ENCODE measurements at regions not wholly inside any gene's neighbourhood (a gene's known extent, or its start where the extent isn't known, plus 50 kb on each side); places are given as distances from the start of the nearest gene placed in this dataset.
"Not testable (repeated sequence)": the region's sequence is repeated elsewhere in the genome, so short reads cannot be mapped to it uniquely, and the experiment has no call there.

DNA sequence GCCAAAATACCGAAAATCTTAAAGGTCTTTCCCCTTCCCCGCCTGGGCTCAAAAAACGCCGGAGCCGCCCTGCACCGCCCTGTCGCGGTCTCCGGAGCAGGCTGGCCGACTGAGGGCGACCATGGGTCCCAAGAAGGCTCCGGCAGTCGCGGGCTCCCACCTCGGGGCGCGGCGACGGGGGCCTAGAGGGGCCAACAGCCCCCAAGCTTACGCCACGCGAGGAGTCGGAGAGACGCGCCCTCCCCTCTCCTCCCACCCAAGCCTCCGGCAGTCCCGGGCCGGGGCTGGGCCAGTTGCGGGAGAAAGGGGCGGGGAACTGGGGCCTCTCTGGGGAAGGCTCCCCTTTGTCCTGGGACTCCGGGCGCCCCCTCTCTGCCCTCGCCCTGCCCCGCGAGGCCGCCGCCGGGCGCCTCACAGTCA, 69.2 kb downstream of the GOLGA8B start:
- Histone ChIP-seq H3K27me3 (peaks cover 59% of the 10 kb centered on the region), H3K9me3 (no peaks in the 10 kb centered on the region), H3K36me3 (no peaks in the 10 kb centered on the region), H3K27ac (peak overlapping the region; percentile 43 to 69 (median 66)), H3K4me3 (peak overlapping the region; percentile 31 to 58 (median 54)), H3K4me1 (peaks cover 0 to 20% (median 6%) of the 10 kb centered on the region in 4 donors)
- intact Hi-C loops (cut with DNase I; ENCODE audit: low total_unique reads) (no loop called here), in situ Hi-C loops (cut with MboI; ENCODE audit: low pct_ligation_motif_present in 1 of 4, low pct_unique_long_range_greater_than_20kb in 1 of 4, low sequenced_read_pairs in 3 of 4) (no loop called here)
- WGBS, 2 donors (ENCODE audit: low coverage in 1 of 2): 0% methylated on average over 21 of the region's 39 CpGs; no CpG with 5 or more reads in 1 of the 2 donors
- peak; percentile 14 for DNase-seq
- TF ChIP-seq EP300 (IDR thresholded peaks at IDR 0.05; ENCODE audit: low read depth): no peak
- TF ChIP-seq, protein P1, sequence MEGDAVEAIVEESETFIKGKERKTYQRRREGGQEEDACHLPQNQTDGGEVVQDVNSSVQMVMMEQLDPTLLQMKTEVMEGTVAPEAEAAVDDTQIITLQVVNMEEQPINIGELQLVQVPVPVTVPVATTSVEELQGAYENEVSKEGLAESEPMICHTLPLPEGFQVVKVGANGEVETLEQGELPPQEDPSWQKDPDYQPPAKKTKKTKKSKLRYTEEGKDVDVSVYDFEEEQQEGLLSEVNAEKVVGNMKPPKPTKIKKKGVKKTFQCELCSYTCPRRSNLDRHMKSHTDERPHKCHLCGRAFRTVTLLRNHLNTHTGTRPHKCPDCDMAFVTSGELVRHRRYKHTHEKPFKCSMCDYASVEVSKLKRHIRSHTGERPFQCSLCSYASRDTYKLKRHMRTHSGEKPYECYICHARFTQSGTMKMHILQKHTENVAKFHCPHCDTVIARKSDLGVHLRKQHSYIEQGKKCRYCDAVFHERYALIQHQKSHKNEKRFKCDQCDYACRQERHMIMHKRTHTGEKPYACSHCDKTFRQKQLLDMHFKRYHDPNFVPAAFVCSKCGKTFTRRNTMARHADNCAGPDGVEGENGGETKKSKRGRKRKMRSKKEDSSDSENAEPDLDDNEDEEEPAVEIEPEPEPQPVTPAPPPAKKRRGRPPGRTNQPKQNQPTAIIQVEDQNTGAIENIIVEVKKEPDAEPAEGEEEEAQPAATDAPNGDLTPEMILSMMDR (IDR thresholded peaks at IDR 0.05): no peak
- TF ChIP-seq POLR2AphosphoS5 (IDR thresholded peaks at IDR 0.05): peak in 1 of 3 donors; percentile 6

DNA sequence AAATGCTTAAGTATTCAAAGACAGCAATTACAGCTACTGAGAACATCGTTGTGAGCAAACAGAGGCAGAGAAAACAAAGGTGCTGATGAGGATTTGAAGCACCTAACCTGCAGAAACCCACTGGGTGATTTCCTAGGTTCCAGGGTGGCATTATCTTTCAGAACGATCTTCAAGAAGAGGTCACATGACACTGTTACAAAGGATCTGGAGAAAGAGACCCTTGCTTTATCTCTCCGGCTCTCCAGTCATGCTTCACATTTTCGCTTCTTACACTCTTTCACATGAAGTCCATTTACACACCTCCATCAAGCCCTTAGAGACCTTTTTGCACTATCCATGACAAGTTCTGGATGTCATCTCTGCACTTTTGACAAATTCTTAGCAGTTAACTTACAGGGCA, 70.8 kb downstream of the GOLGA8B start:
- Histone ChIP-seq H3K9me3 (no peaks in the 10 kb centered on the region), H3K4me1 (peaks cover 0 to 20% (median 6%) of the 10 kb centered on the region in 4 donors), H3K4me3 (no peak overlapping the region), H3K36me3 (no peaks in the 10 kb centered on the region), H3K27me3 (peaks cover 59% of the 10 kb centered on the region), H3K27ac (no peak overlapping the region)
- 35 to 54% methylated on average over 4 of the region's 4 CpGs for WGBS, 2 donors (ENCODE audit: low coverage in 1 of 2)
- in situ Hi-C loops (cut with MboI; ENCODE audit: low pct_ligation_motif_present in 1 of 4, low pct_unique_long_range_greater_than_20kb in 1 of 4, low sequenced_read_pairs in 3 of 4): no loop called here
- no peak for DNase-seq
- intact Hi-C loops (cut with DNase I; ENCODE audit: low total_unique reads): no loop called here
- TF ChIP-seq, protein P1 (IDR thresholded peaks at IDR 0.05): no peak
- TF ChIP-seq POLR2AphosphoS5 (IDR thresholded peaks at IDR 0.05): no peak
- no peak for TF ChIP-seq EP300 (IDR thresholded peaks at IDR 0.05; ENCODE audit: low read depth)
- no peak for TF ChIP-seq POLR2A (IDR thresholded peaks at IDR 0.05)

DNA sequence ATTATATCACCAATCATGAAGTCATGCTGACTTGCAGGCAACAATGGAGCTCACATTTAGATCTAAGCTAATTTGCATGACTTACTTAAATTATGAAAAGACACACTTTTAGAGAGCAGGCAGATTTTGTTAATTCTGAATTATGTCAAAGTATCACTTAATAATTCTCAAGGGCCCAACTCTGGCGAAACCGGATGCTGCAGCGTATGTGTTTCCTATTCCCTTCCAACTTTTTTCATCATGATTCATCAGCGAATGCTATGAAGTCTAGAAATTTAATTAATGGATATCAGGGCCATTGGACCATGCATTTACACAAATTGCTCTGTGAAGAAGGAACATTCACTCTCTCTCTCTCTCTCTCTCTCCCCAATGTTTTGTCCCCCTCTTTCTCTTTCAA, 63.5 kb upstream of the GOLGA8A start:
- no peak for TF ChIP-seq POLR2A (IDR thresholded peaks at IDR 0.05)
- TF ChIP-seq, protein P1 (IDR thresholded peaks at IDR 0.05): no peak
- no peak for TF ChIP-seq POLR2AphosphoS5 (IDR thresholded peaks at IDR 0.05)
- TF ChIP-seq EP300 (IDR thresholded peaks at IDR 0.05; ENCODE audit: low read depth): no peak
- H3K4me3 ChIP-seq: no peak overlapping the region
- intact Hi-C loops (cut with DNase I; ENCODE audit: low total_unique reads) (no loop called here), in situ Hi-C loops (cut with MboI; ENCODE audit: low pct_ligation_motif_present in 1 of 4, low pct_unique_long_range_greater_than_20kb in 1 of 4, low sequenced_read_pairs in 3 of 4) (no loop called here)
- H3K27me3 ChIP-seq: peaks cover 36% of the 10 kb centered on the region
- peaks cover 0 to 2% (median 0%) of the 10 kb centered on the region in 4 donors for H3K4me1 ChIP-seq
- WGBS, 2 donors (ENCODE audit: low coverage in 1 of 2): 94 to 95% methylated on average over 4 of the region's 4 CpGs
- DNase-seq: no peak
- H3K9me3 ChIP-seq: no peaks in the 10 kb centered on the region
- no peaks in the 10 kb centered on the region for H3K36me3 ChIP-seq
- no peak overlapping the region for H3K27ac ChIP-seq

DNA sequence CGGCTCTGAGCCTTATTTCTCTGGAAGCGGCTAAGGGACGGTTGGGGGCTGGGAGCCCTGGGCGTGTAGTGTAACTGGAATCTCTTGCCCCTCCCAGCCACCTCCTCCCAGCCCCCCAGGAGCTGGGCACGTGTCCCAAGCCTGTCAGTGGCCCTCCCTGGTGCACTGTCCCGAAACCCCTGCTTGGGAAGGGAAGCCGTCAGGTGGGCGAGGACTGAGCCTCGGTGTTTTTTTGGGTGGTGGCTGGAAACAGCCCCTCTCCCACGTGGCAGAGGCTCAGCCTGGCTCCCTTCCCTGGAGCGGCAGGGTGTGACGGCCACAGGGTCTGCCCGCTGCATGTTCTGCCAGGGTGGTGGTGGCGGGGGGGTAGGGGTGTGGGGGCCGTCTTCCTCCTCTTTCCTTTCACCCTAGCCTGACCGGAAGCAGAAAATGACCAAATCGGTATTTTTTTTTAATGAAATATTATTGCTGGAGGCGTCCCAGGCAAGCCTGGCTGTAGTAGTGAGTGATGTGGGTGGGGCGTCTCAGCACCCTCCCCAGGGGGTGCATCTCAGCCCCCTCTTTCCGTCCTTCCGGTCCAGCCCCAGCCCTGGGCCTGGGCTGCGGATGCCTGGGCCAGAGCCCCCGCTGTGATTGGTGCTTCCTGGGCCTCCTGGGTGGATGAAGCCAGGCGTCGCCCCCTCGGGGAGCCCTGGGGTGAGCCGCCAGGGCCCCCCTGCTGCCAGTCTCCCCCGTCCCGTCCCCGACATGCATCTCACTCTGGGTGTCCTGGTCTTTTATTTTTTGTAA, 58.8 kb upstream of the GOLGA8A start:
- H3K4me3 ChIP-seq: no peak overlapping the region
- no peaks in the 10 kb centered on the region for H3K36me3 ChIP-seq
- DNase-seq: no peak
- no peak overlapping the region for H3K27ac ChIP-seq
- intact Hi-C loops (cut with DNase I; ENCODE audit: low total_unique reads): no loop called here
- in situ Hi-C loops (cut with MboI; ENCODE audit: low pct_ligation_motif_present in 1 of 4, low pct_unique_long_range_greater_than_20kb in 1 of 4, low sequenced_read_pairs in 3 of 4): no loop called here
- peaks cover 80% of the 10 kb centered on the region for H3K27me3 ChIP-seq
- H3K4me1 ChIP-seq: peaks cover 0 to 5% (median 0%) of the 10 kb centered on the region in 4 donors
- no peaks in the 10 kb centered on the region for H3K9me3 ChIP-seq
- 46% methylated on average over 12 of the region's 30 CpGs; no CpG with 5 or more reads in 1 of the 2 donors for WGBS, 2 donors (ENCODE audit: low coverage in 1 of 2)
- TF ChIP-seq, protein P1 (IDR thresholded peaks at IDR 0.05): no peak
- no peak for TF ChIP-seq EP300 (IDR thresholded peaks at IDR 0.05; ENCODE audit: low read depth)
- TF ChIP-seq POLR2A (IDR thresholded peaks at IDR 0.05): no peak
- no peak for TF ChIP-seq POLR2AphosphoS5 (IDR thresholded peaks at IDR 0.05)

DNA sequence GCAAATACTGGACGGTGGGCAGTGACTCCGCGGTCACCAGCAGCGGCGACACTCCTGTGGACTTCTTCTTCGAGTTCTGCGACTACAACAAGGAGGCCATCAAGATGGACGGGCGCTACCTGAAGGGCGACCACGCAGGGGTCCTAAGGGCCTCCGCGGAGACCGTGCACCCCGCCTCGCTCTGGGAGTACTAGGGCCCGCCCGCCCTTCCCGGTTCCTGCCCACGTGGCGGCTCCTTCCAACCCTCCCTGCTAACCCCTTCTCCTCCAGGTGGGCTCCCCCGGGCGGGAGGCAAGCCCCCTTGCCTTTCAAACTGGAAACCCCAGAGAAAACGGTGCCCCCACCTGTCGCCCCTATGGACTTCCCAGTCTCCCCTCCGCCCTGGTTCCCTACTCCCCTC, 58.1 kb upstream of the GOLGA8A start:
- in situ Hi-C loops (cut with MboI; ENCODE audit: low pct_ligation_motif_present in 1 of 4, low pct_unique_long_range_greater_than_20kb in 1 of 4, low sequenced_read_pairs in 3 of 4); DNase-seq; H3K4me1 ChIP-seq; H3K27ac ChIP-seq; H3K9me3 ChIP-seq; intact Hi-C loops (cut with DNase I; ENCODE audit: low total_unique reads); H3K36me3 ChIP-seq; H3K4me3 ChIP-seq: not testable (repeated sequence)
- WGBS, 2 donors (ENCODE audit: low coverage in 1 of 2): no CpG with 5 or more reads among the region's 26 CpGs
- peaks cover 87% of the 10 kb centered on the region for H3K27me3 ChIP-seq

Data from transverse colon (tissue), 4 donors.